ENCODE measurements at regions not wholly inside any gene's neighbourhood (a gene's known extent, or its start where the extent isn't known, plus 50 kb on each side); places are given as distances from the start of the nearest gene placed in this dataset.

DNA sequence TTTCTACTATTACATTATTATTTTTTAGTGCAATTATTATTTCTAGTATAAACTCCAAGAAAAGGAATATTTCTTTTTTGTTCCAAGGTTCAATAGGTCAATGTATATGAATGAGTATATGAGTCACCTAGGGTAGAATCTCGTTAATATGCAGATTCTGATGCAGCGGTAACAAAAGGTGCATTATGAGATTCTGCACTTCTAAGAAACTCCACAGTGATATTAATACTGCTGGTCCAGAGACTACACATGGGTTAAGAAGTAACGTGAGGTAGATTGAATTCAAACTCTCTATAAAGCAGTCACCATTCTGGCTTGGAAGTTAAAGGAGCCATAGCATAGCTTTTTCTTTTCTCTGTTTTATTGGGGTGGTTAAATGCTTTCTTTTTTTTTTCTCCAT, 596.2 kb upstream of the TBL1XR1 start:
- Histone ChIP-seq H3K79me1 (ENCODE audit: low read depth, low read length) (no peaks in the 10 kb centered on the region), H4K20me1 (replicated peaks in 1 of 2; ENCODE audit: control insufficient read depth in 1 of 2, insufficient read depth in 2 of 2, low read length in 2 of 2) (no peaks in the 10 kb centered on the region), H3K36me3 (ENCODE audit: control insufficient read depth in 2 of 4, insufficient read depth in 4 of 4, low read length in 3 of 4) (no peaks in the 10 kb centered on the region), H4K5ac (ENCODE audit: insufficient read length, low read depth, low read length) (no peak overlapping the region), H3K4me2 (ENCODE audit: insufficient read depth in 1 of 2, low read depth in 2 of 2, low read length in 2 of 2) (no peak overlapping the region), H3K18ac (ENCODE audit: extremely low read depth, low read length) (no peak overlapping the region), H4K8ac (ENCODE audit: extremely low read depth, insufficient read depth, low read length) (no peak overlapping the region), H2BK120ac (replicated peaks; ENCODE audit: low read depth, low read length) (no peak overlapping the region), H3K4me3 (ENCODE audit: extremely low read depth in 1 of 4, insufficient read depth in 2 of 4, low read depth in 3 of 4, low read length in 4 of 4) (no peak overlapping the region), H3K56ac (replicated peaks; ENCODE audit: insufficient read length, low read depth, low read length) (no peak overlapping the region), H3K14ac (ENCODE audit: insufficient read length) (no peak overlapping the region), H2BK5ac (ENCODE audit: low read depth, low read length) (no peak overlapping the region), H2BK20ac (ENCODE audit: low read length) (no peak overlapping the region), H3K27me3 (replicated peaks in 1 of 4; ENCODE audit: control insufficient read depth in 3 of 4, extremely low read depth in 1 of 4, insufficient read depth in 3 of 4, low read length in 3 of 4) (no peaks in the 10 kb centered on the region), H2AFZ (ENCODE audit: low read length) (no peak overlapping the region), H2BK12ac (ENCODE audit: low read depth, low read length) (no peak overlapping the region), H3K79me2 (ENCODE audit: control insufficient read depth in 1 of 2, insufficient read depth in 2 of 2, low read length in 2 of 2) (no peaks in the 10 kb centered on the region), H3K9me3 (ENCODE audit: insufficient read depth in 2 of 2, low read depth in 1 of 2, low read length in 1 of 2) (no peaks in the 10 kb centered on the region), H3K4me1 (replicated peaks in 1 of 4; ENCODE audit: control insufficient read depth in 3 of 4, insufficient read depth in 4 of 4, low read length in 3 of 4) (peaks cover 0 to 4% (median 0%) of the 10 kb centered on the region in 4 experiments; a peak in 1 of 7 replicates), H2BK15ac (ENCODE audit: low read length) (no peak overlapping the region), H2AK5ac (ENCODE audit: low read depth, low read length) (no peak overlapping the region), H3K9ac (replicated peaks in 1 of 4; ENCODE audit: extremely low read depth in 1 of 4, low read depth in 3 of 4, low read length in 3 of 4) (no peak overlapping the region), H3K4ac (replicated peaks; ENCODE audit: insufficient read length, low read depth, low read length) (no peak overlapping the region), H3K23ac (ENCODE audit: insufficient read length) (no peak overlapping the region), H3K27ac (ENCODE audit: low read depth, low read length) (no peak overlapping the region), H3K23me2 (ENCODE audit: low read depth, low read length) (no peaks in the 10 kb centered on the region), H4K91ac (replicated peaks; ENCODE audit: insufficient read length, low read length) (no peak overlapping the region)
- 95% methylated on average over 3 of the region's 3 CpGs; no CpG with 5 or more reads in 1 of the 2 experiments for WGBS, 2 experiments (ENCODE audit: extremely low coverage in 1 of 2, insufficient coverage in 1 of 2, insufficient read length in 1 of 2, insufficient replicate concordance in 2 of 2, low coverage in 1 of 2, low lambda C conversion rate in 2 of 2, missing lambda C conversion rate in 1 of 2)
- DNase-seq (ENCODE audit: low read depth in 1 of 2, low spot score in 2 of 2) (no peak), FAIRE-seq (no peak)
- ChIA-PET POLR2A (ENCODE audit: partially characterized antibody) (no interaction called here), CTCF (ENCODE audit: partially characterized antibody) (no interaction called here)
- TF ChIP-seq, protein P1, sequence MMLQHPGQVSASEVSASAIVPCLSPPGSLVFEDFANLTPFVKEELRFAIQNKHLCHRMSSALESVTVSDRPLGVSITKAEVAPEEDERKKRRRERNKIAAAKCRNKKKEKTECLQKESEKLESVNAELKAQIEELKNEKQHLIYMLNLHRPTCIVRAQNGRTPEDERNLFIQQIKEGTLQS (IDR thresholded peaks at IDR 0.05; ENCODE audit: insufficient read depth, low read depth, low read length), result no peak
- no peak for TF ChIP-seq EGR1 (IDR thresholded peaks at IDR 0.05; ENCODE audit: borderline replicate concordance, low read depth, low read length)
- no peak for TF ChIP-seq SAP30 (IDR thresholded peaks at IDR 0.05; ENCODE audit: insufficient read depth, insufficient replicate concordance, low read length)
- no peak for TF ChIP-seq HDAC6 (IDR thresholded peaks at IDR 0.05; ENCODE audit: low read depth, low read length)
- no peak for TF ChIP-seq TCF12 (IDR thresholded peaks at IDR 0.05; ENCODE audit: low read depth, low read length)
- TF ChIP-seq POLR2AphosphoS5 (IDR thresholded peaks at IDR 0.05; ENCODE audit: low read depth, low read length), result no peak
- TF ChIP-seq, protein P2, sequence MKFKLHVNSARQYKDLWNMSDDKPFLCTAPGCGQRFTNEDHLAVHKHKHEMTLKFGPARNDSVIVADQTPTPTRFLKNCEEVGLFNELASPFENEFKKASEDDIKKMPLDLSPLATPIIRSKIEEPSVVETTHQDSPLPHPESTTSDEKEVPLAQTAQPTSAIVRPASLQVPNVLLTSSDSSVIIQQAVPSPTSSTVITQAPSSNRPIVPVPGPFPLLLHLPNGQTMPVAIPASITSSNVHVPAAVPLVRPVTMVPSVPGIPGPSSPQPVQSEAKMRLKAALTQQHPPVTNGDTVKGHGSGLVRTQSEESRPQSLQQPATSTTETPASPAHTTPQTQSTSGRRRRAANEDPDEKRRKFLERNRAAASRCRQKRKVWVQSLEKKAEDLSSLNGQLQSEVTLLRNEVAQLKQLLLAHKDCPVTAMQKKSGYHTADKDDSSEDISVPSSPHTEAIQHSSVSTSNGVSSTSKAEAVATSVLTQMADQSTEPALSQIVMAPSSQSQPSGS (IDR thresholded peaks at IDR 0.05; ENCODE audit: low read length), result no peak
- TF ChIP-seq CBX8 (IDR thresholded peaks at IDR 0.05; ENCODE audit: borderline replicate concordance, low read depth, low read length), result no peak
- no peak for TF ChIP-seq TBP (IDR thresholded peaks at IDR 0.05; ENCODE audit: low read depth, low read length)
